ENCODE measurements at regions not wholly inside any gene's neighbourhood (a gene's known extent, or its start where the extent isn't known, plus 50 kb on each side); places are given as distances from the start of the nearest gene placed in this dataset.

DNA sequence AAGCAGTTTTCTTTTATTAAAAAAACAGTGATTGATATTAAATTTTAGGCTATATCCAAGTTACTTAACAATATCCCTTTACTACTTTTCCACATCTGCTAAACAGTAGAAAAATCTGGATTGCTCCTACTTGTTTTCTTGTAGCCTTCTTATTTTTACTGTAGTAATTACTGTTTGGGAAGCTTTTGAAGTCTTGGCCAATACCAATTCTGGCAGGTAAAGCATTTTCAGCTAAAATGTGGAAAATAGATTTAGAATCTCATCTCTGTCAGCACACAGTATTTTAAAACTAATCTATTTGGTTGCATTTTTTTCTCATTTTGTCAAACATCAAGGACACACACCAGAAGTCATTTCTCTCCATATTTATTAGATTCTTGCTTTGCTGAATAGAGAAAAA is 1485.7 kb upstream of the PIK3C3 start:
- Histone ChIP-seq H3K4me3 (no peak overlapping the region), H3K36me3 (no peaks in the 10 kb centered on the region), H3K27ac (no peak overlapping the region), H3K9me3 (no peaks in the 10 kb centered on the region), H3K4me1 (no peaks in the 10 kb centered on the region), H3K27me3 (no peaks in the 10 kb centered on the region)
- ATAC-seq (ENCODE audit: low FRiP score in 2 of 2), result no peak
- no peak for DNase-seq
- TF ChIP-seq POLR2AphosphoS5 (IDR thresholded peaks at IDR 0.05), result no peak
- TF ChIP-seq POLR2A (IDR thresholded peaks at IDR 0.05), result no peak
- TF ChIP-seq, protein P1, sequence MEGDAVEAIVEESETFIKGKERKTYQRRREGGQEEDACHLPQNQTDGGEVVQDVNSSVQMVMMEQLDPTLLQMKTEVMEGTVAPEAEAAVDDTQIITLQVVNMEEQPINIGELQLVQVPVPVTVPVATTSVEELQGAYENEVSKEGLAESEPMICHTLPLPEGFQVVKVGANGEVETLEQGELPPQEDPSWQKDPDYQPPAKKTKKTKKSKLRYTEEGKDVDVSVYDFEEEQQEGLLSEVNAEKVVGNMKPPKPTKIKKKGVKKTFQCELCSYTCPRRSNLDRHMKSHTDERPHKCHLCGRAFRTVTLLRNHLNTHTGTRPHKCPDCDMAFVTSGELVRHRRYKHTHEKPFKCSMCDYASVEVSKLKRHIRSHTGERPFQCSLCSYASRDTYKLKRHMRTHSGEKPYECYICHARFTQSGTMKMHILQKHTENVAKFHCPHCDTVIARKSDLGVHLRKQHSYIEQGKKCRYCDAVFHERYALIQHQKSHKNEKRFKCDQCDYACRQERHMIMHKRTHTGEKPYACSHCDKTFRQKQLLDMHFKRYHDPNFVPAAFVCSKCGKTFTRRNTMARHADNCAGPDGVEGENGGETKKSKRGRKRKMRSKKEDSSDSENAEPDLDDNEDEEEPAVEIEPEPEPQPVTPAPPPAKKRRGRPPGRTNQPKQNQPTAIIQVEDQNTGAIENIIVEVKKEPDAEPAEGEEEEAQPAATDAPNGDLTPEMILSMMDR (IDR thresholded peaks at IDR 0.05), result no peak
- no peak for TF ChIP-seq EP300 (IDR thresholded peaks at IDR 0.05)

DNA sequence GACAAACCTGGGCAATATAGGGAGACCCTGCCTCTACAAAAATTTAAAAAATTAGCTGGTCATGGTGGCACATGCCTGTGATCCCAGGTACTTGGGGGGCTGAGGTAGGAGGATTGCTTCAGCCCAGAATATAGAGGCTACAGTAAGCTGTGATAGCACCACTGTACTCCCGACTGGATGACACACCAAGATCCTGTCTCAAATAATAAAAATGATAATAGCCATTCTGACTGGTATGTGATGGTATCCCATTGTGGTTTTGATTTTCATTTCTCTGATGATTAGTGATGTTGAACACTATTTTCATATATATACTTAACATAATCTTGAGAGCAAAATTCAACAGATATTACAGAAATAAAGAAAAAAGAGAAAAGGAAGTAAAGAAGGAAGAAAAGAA is 1491.0 kb upstream of the PIK3C3 start:
- Histone ChIP-seq H3K4me1 (no peaks in the 10 kb centered on the region), H3K36me3 (no peaks in the 10 kb centered on the region), H3K27me3 (no peaks in the 10 kb centered on the region), H3K4me3 (no peak overlapping the region), H3K27ac (no peak overlapping the region), H3K9me3 (no peaks in the 10 kb centered on the region)
- ATAC-seq (ENCODE audit: low FRiP score in 2 of 2) (no peak), DNase-seq (no peak)
- 67 to 92% methylated on average over 1 of the region's 1 CpG for WGBS, 2 donors
- TF ChIP-seq EP300 (IDR thresholded peaks at IDR 0.05), result no peak
- no peak for TF ChIP-seq POLR2A (IDR thresholded peaks at IDR 0.05)
- TF ChIP-seq POLR2AphosphoS5 (IDR thresholded peaks at IDR 0.05), result no peak
- TF ChIP-seq, protein P1 (IDR thresholded peaks at IDR 0.05), result no peak

DNA sequence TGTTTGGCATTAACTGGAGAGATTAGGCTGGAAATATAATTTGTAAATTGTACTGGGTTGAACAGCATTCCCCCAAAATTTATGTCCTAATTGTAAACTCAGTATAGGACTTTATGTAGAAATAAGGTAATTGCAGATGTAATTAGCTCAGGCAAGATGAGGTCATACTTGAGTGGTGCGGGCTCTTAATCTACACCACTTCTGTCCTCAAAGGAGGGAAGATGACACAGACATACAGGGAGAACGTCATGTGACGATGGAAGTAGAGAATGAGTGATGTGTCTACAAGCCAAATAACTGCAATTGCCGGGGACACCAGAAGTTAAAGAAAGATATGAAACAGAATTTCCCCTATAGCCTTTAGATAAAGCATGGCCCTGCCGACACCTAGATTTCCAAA is 1501.1 kb upstream of the PIK3C3 start:
- TF ChIP-seq, protein P1 (IDR thresholded peaks at IDR 0.05), result no peak
- TF ChIP-seq EP300 (IDR thresholded peaks at IDR 0.05) (no peak), POLR2AphosphoS5 (IDR thresholded peaks at IDR 0.05) (no peak), POLR2A (IDR thresholded peaks at IDR 0.05) (no peak)
- ATAC-seq (ENCODE audit: low FRiP score in 2 of 2) (no peak), DNase-seq (no peak)
- H3K4me3 ChIP-seq, result no peak overlapping the region
- H3K27ac ChIP-seq, result no peak overlapping the region
- H3K9me3 ChIP-seq, result no peaks in the 10 kb centered on the region
- WGBS, 2 donors, result 89 to 96% methylated on average over 5 of the region's 5 CpGs
- H3K27me3 ChIP-seq, result no peaks in the 10 kb centered on the region
- H3K36me3 ChIP-seq, result no peaks in the 10 kb centered on the region
- H3K4me1 ChIP-seq, result no peaks in the 10 kb centered on the region

DNA sequence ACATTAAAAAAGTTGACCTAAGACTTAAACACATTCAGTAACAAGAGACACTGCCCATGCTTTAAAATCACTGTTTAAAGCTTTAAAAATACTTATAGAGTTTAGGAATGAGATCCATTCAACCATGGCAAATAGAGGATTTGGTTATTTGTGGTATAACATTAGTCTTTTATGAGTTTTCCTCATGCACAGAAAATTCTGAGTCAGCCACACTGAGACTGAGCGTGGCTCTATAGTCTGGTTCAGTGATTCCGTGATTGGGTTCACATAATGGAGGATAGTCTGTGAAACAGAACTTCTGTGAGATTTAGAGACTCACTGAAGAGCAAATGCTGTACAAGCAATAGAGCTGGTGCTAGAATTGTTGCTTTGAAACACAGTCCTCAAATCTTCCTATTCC is 1502.4 kb upstream of the PIK3C3 start:
- DNase-seq (no peak), ATAC-seq (ENCODE audit: low FRiP score in 2 of 2) (no peak)
- H3K9me3 ChIP-seq, result no peaks in the 10 kb centered on the region
- H3K4me1 ChIP-seq, result no peaks in the 10 kb centered on the region
- TF ChIP-seq, protein P1 (IDR thresholded peaks at IDR 0.05), result no peak
- no peak for TF ChIP-seq POLR2AphosphoS5 (IDR thresholded peaks at IDR 0.05)
- TF ChIP-seq POLR2A (IDR thresholded peaks at IDR 0.05), result no peak
- no peak for TF ChIP-seq EP300 (IDR thresholded peaks at IDR 0.05)
- no peak overlapping the region for H3K4me3 ChIP-seq
- H3K27ac ChIP-seq, result no peak overlapping the region
- no peaks in the 10 kb centered on the region for H3K36me3 ChIP-seq
- WGBS, 2 donors, result 84 to 97% methylated on average over 2 of the region's 2 CpGs
- no peaks in the 10 kb centered on the region for H3K27me3 ChIP-seq

DNA sequence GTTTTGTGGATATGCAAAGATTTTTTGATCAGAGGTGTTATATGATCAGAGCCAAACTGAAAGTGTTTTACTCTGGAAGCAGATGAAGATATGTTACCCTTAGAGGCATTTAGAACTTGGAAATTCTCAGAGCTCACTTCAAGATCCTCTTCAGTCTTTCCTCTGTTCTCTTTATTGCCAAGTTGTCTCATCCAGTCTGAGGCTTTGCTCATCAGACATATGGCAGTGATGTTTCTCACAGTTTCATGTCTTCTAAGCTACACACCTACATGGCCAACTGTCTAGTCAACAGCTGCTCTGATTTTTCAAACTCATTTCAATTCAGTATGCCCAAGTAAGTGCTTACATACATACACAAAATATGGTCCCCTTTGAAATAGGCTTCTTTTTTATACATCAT is 1504.3 kb upstream of the PIK3C3 start:
- ATAC-seq (ENCODE audit: low FRiP score in 2 of 2) (no peak), DNase-seq (no peak)
- H3K4me1 ChIP-seq, result no peaks in the 10 kb centered on the region
- no peak overlapping the region for H3K27ac ChIP-seq
- H3K36me3 ChIP-seq, result no peaks in the 10 kb centered on the region
- no peaks in the 10 kb centered on the region for H3K27me3 ChIP-seq
- no peaks in the 10 kb centered on the region for H3K9me3 ChIP-seq
- TF ChIP-seq POLR2AphosphoS5 (IDR thresholded peaks at IDR 0.05), result no peak
- TF ChIP-seq, protein P1 (IDR thresholded peaks at IDR 0.05), result no peak
- TF ChIP-seq EP300 (IDR thresholded peaks at IDR 0.05), result no peak
- TF ChIP-seq POLR2A (IDR thresholded peaks at IDR 0.05), result no peak
- H3K4me3 ChIP-seq, result no peak overlapping the region
